ENCODE measurements at regions not wholly inside any gene's neighbourhood (a gene's known extent, or its start where the extent isn't known, plus 50 kb on each side); places are given as distances from the start of the nearest gene placed in this dataset.

DNA sequence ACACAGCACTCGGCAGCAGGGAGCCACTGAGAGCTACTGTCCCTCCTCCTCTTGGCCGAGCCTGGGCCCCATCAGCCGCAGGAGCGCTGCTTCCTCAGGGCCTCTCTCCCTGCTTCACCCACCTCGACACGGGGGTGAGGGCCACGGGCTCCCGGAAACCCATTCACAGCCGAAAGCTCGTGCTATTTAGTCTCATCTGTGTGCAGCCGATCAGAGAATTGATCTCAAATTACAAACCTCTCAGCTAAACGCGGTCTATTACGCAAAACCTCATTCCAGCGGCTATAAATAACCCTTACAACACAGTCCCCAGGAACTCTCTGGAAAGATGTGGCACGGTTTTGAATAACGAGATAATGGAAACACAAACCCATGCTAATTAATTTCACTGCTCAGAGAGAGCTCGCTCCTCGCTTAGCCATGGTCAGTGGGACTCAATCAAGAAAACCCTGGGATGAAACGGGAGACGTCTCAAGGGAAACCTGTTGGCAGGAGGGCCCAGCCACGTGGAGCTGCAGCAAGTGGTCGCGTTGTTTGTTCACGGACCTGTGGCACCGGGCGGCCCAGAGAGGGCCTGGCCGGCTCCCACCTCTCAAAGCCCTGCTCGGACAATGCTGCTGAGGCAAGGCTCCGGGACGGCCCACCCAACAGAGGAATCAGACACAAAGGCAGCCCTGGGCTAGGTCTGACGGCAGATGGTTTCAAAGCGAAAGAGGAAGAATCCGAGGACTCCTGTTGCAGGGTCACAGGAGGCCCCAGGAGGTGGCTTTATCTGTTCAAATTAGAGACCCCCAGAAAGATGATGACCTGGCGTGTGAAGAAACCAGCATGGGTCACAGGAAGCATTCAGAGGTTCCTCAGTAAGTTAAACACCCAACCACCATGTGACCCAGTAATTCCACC, 210.5 kb downstream of the CTTN start:
- H2BK20ac ChIP-seq (ENCODE audit: low read depth, low read length, poor library complexity, severe bottlenecking), result no peak overlapping the region
- peaks cover 2% of the 10 kb centered on the region; the same call in 1 of the 2 replicates for H3K79me2 ChIP-seq (ENCODE audit: insufficient read depth, low read length)
- H4K91ac ChIP-seq (ENCODE audit: insufficient read length, low read depth, low read length), result no peak overlapping the region
- H3K27me3 Mint-ChIP-seq (ENCODE audit: low read depth), result no peaks in the 10 kb centered on the region; the same call in 1 of the 2 replicates
- H2BK12ac ChIP-seq (ENCODE audit: insufficient read length, low read depth, low read length), result no peak overlapping the region
- H3K14ac ChIP-seq (ENCODE audit: insufficient read depth, low read length), result no peak overlapping the region
- H4K20me1 ChIP-seq (ENCODE audit: control insufficient read depth, insufficient read depth, insufficient read length), result no peaks in the 10 kb centered on the region
- H3K9me3 Mint-ChIP-seq, result no peaks in the 10 kb centered on the region
- no peaks in the 10 kb centered on the region for H3K27me3 ChIP-seq (ENCODE audit: insufficient read depth, low read length)
- no peak overlapping the region for H2BK15ac ChIP-seq (ENCODE audit: low read depth, low read length)
- H3K56ac ChIP-seq (ENCODE audit: insufficient read length, low read depth, low read length), result no peak overlapping the region
- H3K4ac ChIP-seq (ENCODE audit: low read depth, low read length), result no peak overlapping the region
- no peak overlapping the region for H3K27ac Mint-ChIP-seq
- H3K4me1 ChIP-seq (ENCODE audit: insufficient read depth, low read length), result peaks cover 23% of the 10 kb centered on the region
- no peak overlapping the region for H3K23ac ChIP-seq (ENCODE audit: insufficient read length, low read depth, low read length)
- no peak for DNase-seq
- WGBS (ENCODE audit: extremely low coverage, insufficient read length, low lambda C conversion rate), result no CpG with 5 or more reads among the region's 35 CpGs
- H2AFZ ChIP-seq (ENCODE audit: low read length), result no peak overlapping the region
- no peak overlapping the region for H3K27ac ChIP-seq (ENCODE audit: insufficient read length, low read depth, low read length)
- peak overlapping the region in 1 of 2 experiments; percentile 28; a peak in 1 of 5 replicates for H3K4me3 Mint-ChIP-seq
- no peak overlapping the region for H3T11ph ChIP-seq (ENCODE audit: low read length)
- TF ChIP-seq, protein P1, sequence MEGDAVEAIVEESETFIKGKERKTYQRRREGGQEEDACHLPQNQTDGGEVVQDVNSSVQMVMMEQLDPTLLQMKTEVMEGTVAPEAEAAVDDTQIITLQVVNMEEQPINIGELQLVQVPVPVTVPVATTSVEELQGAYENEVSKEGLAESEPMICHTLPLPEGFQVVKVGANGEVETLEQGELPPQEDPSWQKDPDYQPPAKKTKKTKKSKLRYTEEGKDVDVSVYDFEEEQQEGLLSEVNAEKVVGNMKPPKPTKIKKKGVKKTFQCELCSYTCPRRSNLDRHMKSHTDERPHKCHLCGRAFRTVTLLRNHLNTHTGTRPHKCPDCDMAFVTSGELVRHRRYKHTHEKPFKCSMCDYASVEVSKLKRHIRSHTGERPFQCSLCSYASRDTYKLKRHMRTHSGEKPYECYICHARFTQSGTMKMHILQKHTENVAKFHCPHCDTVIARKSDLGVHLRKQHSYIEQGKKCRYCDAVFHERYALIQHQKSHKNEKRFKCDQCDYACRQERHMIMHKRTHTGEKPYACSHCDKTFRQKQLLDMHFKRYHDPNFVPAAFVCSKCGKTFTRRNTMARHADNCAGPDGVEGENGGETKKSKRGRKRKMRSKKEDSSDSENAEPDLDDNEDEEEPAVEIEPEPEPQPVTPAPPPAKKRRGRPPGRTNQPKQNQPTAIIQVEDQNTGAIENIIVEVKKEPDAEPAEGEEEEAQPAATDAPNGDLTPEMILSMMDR (conservative IDR thresholded peaks at IDR 0.05), result no peak
- no peak overlapping the region for H3K9ac ChIP-seq (ENCODE audit: extremely low read depth, insufficient read length, low read length)
- no peaks in the 10 kb centered on the region for H3K23me2 ChIP-seq (ENCODE audit: insufficient read length, low read depth, low read length, poor library complexity, severe bottlenecking)
- H4K8ac ChIP-seq (replicated peaks; ENCODE audit: insufficient read length, low read depth, low read length), result no peak overlapping the region
- H3K4me2 ChIP-seq (ENCODE audit: insufficient read depth, insufficient read length, low read length), result no peak overlapping the region
- H3K4me1 Mint-ChIP-seq, result peaks cover 49 to 63% of the 10 kb centered on the region in 2 experiments
- no peaks in the 10 kb centered on the region for H3K79me1 ChIP-seq (ENCODE audit: insufficient read depth, low read depth, low read length, poor library complexity, severe bottlenecking)
- H3K36me3 Mint-ChIP-seq (ENCODE audit: insufficient read depth in 1 of 3, low read depth in 3 of 3), result peaks cover 0 to 3% (median 0%) of the 10 kb centered on the region in 3 experiments; a peak in 3 of 7 replicates
- no peak overlapping the region for H3K18ac ChIP-seq (ENCODE audit: insufficient read length, low read depth, low read length)
- H2AK5ac ChIP-seq (ENCODE audit: insufficient read length, low read length), result no peak overlapping the region
- no peak overlapping the region for H2BK120ac ChIP-seq (ENCODE audit: low read depth, low read length, poor library complexity, severe bottlenecking)
- H3K9me3 ChIP-seq (ENCODE audit: control insufficient read depth, low read depth, low read length), result no peaks in the 10 kb centered on the region
- no peak overlapping the region for H4K5ac ChIP-seq (ENCODE audit: insufficient read length, low read depth, low read length)
- no peak overlapping the region for H2BK5ac ChIP-seq (ENCODE audit: insufficient read length, low read length)
